SK-N-SH treated with all-trans-retinoic acid at 6 μM for 48 hours (cell line): ENCODE measurements at regions not wholly inside any gene's neighbourhood (a gene's known extent, or its start where the extent isn't known, plus 50 kb on each side); places are given as distances from the start of the nearest gene placed in this dataset.

Source experiments
- ATAC-seq: fragments of 200-7000 bp; cut with Tn5 transposase; 3 replicates; pipeline ENCODE4 v1.9.1; 2020; ENCODE audit warnings: mild to moderate bottlenecking, moderate library complexity
- ARNTL ChIP-seq: fragments of 450-650 bp; formaldehyde crosslinking; IDR thresholded peaks from 2 replicates; pipeline ENCODE4 v1.5.0; 2020; ENCODE audit warnings: low read depth, mild to moderate bottlenecking, moderate library complexity, borderline replicate concordance
- BACH2 ChIP-seq: fragments of 250-450 bp; sonication (Bioruptor Pico); IDR thresholded peaks from 2 replicates; pipeline ENCODE4 v1.9.0; 2021; ENCODE audit warnings: mild to moderate bottlenecking, borderline replicate concordance
- CSDC2 ChIP-seq: fragments of 250-450 bp; sonication (Bioruptor Pico); IDR thresholded peaks from 2 replicates; pipeline ENCODE4 v1.5.0; 2020; ENCODE audit warnings: mild to moderate bottlenecking, moderate library complexity
- ESRRG ChIP-seq: fragments of 250-450 bp; sonication (Bioruptor Pico); IDR thresholded peaks from 2 replicates; pipeline ENCODE4 v1.6.1; 2021; ENCODE audit warnings: mild to moderate bottlenecking
- GLIS3 ChIP-seq: fragments of 250-450 bp; sonication (Bioruptor Pico); IDR thresholded peaks from 2 replicates; pipeline ENCODE4 v1.5.0; 2020; ENCODE audit warnings: mild to moderate bottlenecking, moderate library complexity
- ISL1 ChIP-seq: fragments of 250-450 bp; sonication (Bioruptor Pico); IDR thresholded peaks from 2 replicates; pipeline ENCODE4 v2.1.2; 2022; ENCODE audit warnings: mild to moderate bottlenecking, moderate library complexity
- OSR1 ChIP-seq: fragments of 250-450 bp; sonication (Bioruptor Pico); IDR thresholded peaks from 2 replicates; pipeline ENCODE4 v1.8.0; 2022; ENCODE audit warnings: moderate library complexity, mild to moderate bottlenecking, inconsistent platforms
- PATZ1 ChIP-seq: fragments of 250-450 bp; sonication (Bioruptor Pico); IDR thresholded peaks from 2 replicates; pipeline ENCODE4 v1.8.0; 2020; ENCODE audit warnings: mild to moderate bottlenecking, moderate library complexity, borderline replicate concordance
- POU6F1 ChIP-seq: fragments of 250-450 bp; sonication (Bioruptor Pico); IDR thresholded peaks from 2 replicates; pipeline ENCODE4 v1.8.0; 2021; ENCODE audit warnings: low read depth, mild to moderate bottlenecking, moderate library complexity, borderline replicate concordance
- PPARA ChIP-seq: fragments of 250-450 bp; sonication (Bioruptor Pico); IDR thresholded peaks from 2 replicates; pipeline ENCODE4 v1.5.0; 2020; ENCODE audit warnings: mild to moderate bottlenecking, borderline replicate concordance
- RARB ChIP-seq: fragments of 250-450 bp; sonication (Bioruptor Pico); IDR thresholded peaks from 2 replicates; pipeline ENCODE4 v1.8.0; 2021; ENCODE audit warnings: mild to moderate bottlenecking, moderate library complexity
- SNAI2 ChIP-seq: fragments of 250-450 bp; sonication (Bioruptor Pico); IDR thresholded peaks from 2 replicates; pipeline ENCODE4 v1.5.0; 2020; ENCODE audit warnings: mild to moderate bottlenecking, moderate library complexity
- TCF4 ChIP-seq: fragments of 250-450 bp; sonication (Bioruptor Pico); IDR thresholded peaks from 2 replicates; pipeline ENCODE4 v1.8.0; 2021; ENCODE audit warnings: mild to moderate bottlenecking, moderate library complexity, borderline replicate concordance
- TOX ChIP-seq: fragments of 250-450 bp; sonication (Bioruptor Pico); IDR thresholded peaks from 2 replicates; pipeline ENCODE4 v1.8.0; 2021; ENCODE audit warnings: mild to moderate bottlenecking, moderate library complexity, borderline replicate concordance
- TSHZ2 ChIP-seq: fragments of 250-450 bp; sonication (Bioruptor Pico); IDR thresholded peaks from 2 replicates; pipeline ENCODE4 v1.5.0; 2020; ENCODE audit warnings: mild to moderate bottlenecking, moderate library complexity
- ZC3H10 ChIP-seq: fragments of 250-450 bp; sonication (Bioruptor Pico); IDR thresholded peaks from 2 replicates; pipeline ENCODE4 v1.5.1; 2021; ENCODE audit warnings: mild to moderate bottlenecking, moderate library complexity
- ZFP3 ChIP-seq: fragments of 250-450 bp; sonication (Bioruptor Pico); IDR thresholded peaks from 2 replicates; pipeline ENCODE4 v1.5.0; 2020; ENCODE audit warnings: mild to moderate bottlenecking, moderate library complexity
- ZFP30 ChIP-seq: fragments of 450-650 bp; formaldehyde crosslinking; IDR thresholded peaks from 2 replicates; pipeline ENCODE4 v1.5.0; 2022; ENCODE audit warnings: mild to moderate bottlenecking, moderate library complexity
- ZNF70 ChIP-seq: fragments of 450-650 bp; formaldehyde crosslinking; IDR thresholded peaks from 2 replicates; pipeline ENCODE4 v1.5.0; 2020; ENCODE audit warnings: mild to moderate bottlenecking, moderate library complexity
- TF ChIP-seq, protein P1 (sequence below): fragments of 250-450 bp; sonication (Bioruptor Pico); IDR thresholded peaks from 2 replicates; pipeline ENCODE4 v1.5.1; 2020; ENCODE audit warnings: low read depth, mild to moderate bottlenecking, moderate library complexity

- no peak for ATAC-seq
- TF ChIP-seq TOX (CRISPR knock-in tag) (no peak), TCF4 (CRISPR knock-in tag) (no peak), BACH2 (no peak), OSR1 (CRISPR knock-in tag) (no peak), PATZ1 (CRISPR knock-in tag) (no peak), SNAI2 (no peak), RARB (CRISPR knock-in tag) (no peak), ARNTL (CRISPR knock-in tag) (no peak), ZFP30 (CRISPR knock-in tag) (no peak), ISL1 (CRISPR knock-in tag) (no peak), ZC3H10 (CRISPR knock-in tag) (no peak), ZNF70 (CRISPR knock-in tag) (no peak), TSHZ2 (CRISPR knock-in tag) (no peak)
- TF ChIP-seq, protein P1, sequence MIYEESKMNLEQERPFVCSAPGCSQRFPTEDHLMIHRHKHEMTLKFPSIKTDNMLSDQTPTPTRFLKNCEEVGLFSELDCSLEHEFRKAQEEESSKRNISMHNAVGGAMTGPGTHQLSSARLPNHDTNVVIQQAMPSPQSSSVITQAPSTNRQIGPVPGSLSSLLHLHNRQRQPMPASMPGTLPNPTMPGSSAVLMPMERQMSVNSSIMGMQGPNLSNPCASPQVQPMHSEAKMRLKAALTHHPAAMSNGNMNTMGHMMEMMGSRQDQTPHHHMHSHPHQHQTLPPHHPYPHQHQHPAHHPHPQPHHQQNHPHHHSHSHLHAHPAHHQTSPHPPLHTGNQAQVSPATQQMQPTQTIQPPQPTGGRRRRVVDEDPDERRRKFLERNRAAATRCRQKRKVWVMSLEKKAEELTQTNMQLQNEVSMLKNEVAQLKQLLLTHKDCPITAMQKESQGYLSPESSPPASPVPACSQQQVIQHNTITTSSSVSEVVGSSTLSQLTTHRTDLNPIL (CRISPR knock-in tag), result no peak
Measured at GRCh38 chr5:40006260-40006659, 581.5 kb upstream of the DAB2 start.

DNA sequence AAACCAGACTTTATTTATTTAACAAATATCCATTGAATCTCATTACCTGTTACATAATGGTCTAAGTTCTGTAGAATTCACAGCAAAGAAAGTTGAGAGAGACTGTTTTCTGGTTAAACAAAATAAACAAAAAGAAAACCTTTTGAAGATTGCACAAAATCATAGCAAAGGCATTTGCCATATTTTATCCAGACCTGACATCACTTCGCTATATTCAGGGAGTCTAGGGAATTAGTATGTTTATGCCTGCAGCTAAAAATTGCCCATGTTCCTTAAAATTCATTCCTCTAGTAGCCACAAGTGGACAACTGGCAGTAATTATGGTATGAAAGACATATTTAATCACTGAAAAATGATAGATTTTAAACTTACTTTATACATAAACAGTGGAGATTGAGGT is 577.0 kb upstream of the DAB2 start:
- ATAC-seq, result no peak
- no peak for TF ChIP-seq OSR1 (CRISPR knock-in tag)
- TF ChIP-seq, all 23 proteins: peak for 0

DNA sequence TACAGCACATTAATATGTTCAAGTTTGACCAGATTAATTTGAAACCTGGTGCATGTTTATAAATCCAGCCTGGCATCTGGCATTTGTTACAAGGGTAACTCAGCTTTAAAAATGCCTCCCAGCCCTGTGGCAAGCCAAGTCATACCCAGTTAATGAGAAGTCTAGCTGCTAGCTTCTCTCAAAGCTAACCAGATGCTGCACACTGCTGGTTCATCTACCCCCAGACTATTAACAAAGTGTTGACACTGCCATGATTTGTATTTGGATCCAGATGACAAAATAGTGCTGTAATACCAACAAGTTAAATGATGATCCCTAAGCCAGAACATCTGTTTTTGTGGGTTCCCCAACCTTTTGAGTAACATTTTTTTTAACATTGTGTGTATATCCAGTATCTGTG is 573.7 kb upstream of the DAB2 start:
- ATAC-seq, result no peak
- TF ChIP-seq TSHZ2 (CRISPR knock-in tag) (no peak), RARB (CRISPR knock-in tag) (no peak), GLIS3 (no peak), ZFP30 (CRISPR knock-in tag) (no peak), ZNF70 (CRISPR knock-in tag) (no peak), ISL1 (CRISPR knock-in tag) (no peak), TOX (CRISPR knock-in tag) (no peak)

GRCh38 chr5:39995990-39996389 is 571.2 kb upstream of the DAB2 start:
- no peak for ATAC-seq
- no peak for TF ChIP-seq TOX (CRISPR knock-in tag)
- no peak for TF ChIP-seq TCF4 (CRISPR knock-in tag)
- TF ChIP-seq, protein P1 (CRISPR knock-in tag), result no peak
- TF ChIP-seq POU6F1, result no peak
- TF ChIP-seq ZFP3 (CRISPR knock-in tag), result no peak
- TF ChIP-seq ISL1 (CRISPR knock-in tag), result no peak
- no peak for TF ChIP-seq ESRRG (CRISPR knock-in tag)
- no peak for TF ChIP-seq RARB (CRISPR knock-in tag)
- no peak for TF ChIP-seq PPARA
- no peak for TF ChIP-seq BACH2
- TF ChIP-seq CSDC2 (CRISPR knock-in tag), result no peak
- no peak for TF ChIP-seq PATZ1 (CRISPR knock-in tag)
